NCI-H82 treated with DMSO at 0.1 percent for 48 hours (cell line): ENCODE measurements at regions not wholly inside any gene's neighbourhood (a gene's known extent, or its start where the extent isn't known, plus 50 kb on each side); places are given as distances from the start of the nearest gene placed in this dataset.
"Not testable (repeated sequence)": the region's sequence is repeated elsewhere in the genome, so short reads cannot be mapped to it uniquely, and the experiment has no call there.

Experiments
- DNase-seq: peaks from one replicate; lab custom pipeline; 2025; ENCODE audit not compliant: unreplicated experiment; lab: John Stamatoyannopoulos, UW

DNA sequence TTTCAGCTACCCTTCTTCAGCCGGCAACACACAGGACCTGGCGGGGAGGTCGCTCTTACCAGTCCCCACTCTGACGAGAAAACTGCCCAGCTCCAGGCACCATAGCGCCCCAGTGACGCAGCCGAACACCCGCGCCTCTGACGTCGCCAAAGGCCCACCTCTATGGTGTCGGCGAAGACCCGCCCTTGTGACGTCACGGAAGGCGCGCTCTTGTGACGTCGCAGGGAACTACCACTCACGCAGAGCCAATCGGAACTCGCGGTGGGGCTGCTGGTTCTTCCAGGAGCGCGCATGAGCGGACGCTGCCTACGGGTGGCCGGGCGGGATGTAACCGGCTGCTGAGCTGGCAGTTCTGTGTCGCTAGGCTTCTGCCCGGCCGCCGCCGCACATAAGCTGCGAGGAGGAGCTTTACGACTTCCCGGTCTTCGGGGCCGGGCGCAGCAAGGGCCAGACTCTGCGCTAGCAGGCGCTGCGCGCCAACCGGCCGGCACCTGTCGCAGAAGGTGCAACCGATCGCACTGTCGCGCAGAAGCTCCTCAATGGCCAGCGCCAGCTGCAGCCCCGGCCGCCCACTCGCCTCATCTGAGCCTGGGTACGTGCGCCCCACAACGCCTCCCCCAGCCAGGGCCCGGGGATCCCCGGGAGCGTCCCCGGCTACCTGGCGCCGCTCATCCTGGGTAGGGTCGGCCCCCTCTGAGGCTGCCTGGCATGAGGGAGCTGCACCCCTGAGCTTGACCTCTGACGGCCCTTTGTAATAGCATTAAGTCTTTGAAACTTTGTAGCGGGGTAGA, 121.3 kb upstream of the FBXO28 start:
- DNase-seq, result peak; percentile 97

DNA sequence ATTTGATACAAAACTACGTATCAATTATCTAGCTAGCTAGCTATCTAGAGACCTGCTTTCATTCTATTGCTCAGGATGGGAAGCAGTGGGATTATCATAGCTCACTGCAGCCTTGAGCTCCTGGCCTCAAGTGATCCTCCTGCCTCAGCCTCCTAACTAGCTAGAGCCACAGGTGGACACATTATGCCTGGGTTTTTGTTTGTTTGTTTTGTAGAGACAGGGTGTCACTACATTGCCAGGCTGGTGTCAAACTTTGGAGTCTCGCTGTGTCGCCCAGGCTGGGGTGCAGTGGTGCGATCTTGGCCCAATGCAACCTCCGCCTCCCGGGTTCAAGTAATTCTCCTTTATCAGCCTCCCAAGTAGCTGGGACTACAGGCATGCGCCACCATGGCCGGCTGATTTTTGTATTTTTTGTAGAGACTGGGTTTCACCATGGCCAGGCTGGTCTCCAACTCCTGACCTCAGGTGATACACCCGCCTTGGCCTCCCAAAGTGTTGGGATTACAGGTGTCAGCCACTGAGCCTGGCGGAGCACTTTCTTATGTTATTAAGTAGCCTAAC, 122.5 kb upstream of the FBXO28 start:
- not testable (repeated sequence) for DNase-seq

GRCh38 chr1:223961985-223962384, 116.2 kb upstream of the TP53BP2 start:
- not testable (repeated sequence) for DNase-seq

GRCh38 chr1:223952801-223953200, 107.1 kb upstream of the TP53BP2 start:
- DNase-seq, result not testable (repeated sequence)

DNA sequence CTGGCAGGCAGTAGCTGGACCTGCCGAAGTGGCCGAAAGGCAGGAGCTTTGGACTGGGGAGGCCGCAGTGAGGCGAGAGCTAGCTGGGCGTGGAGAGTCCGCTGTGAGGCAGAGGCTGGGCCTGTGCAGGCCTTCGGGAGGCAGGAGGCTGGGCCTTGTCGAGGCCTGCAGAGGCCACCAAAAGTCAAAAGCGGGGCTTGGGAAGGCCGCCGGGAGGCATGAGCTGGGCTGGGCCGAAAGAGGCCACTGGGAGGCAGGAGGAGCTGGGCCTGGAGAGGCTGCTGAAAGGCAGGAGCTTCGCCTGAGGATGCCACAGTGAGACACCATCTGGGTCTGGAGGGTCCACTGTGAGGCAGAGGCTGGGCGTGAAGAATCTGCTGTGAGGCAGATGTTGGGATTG, 105.8 kb upstream of the TP53BP2 start:
- not testable (repeated sequence) for DNase-seq

DNA sequence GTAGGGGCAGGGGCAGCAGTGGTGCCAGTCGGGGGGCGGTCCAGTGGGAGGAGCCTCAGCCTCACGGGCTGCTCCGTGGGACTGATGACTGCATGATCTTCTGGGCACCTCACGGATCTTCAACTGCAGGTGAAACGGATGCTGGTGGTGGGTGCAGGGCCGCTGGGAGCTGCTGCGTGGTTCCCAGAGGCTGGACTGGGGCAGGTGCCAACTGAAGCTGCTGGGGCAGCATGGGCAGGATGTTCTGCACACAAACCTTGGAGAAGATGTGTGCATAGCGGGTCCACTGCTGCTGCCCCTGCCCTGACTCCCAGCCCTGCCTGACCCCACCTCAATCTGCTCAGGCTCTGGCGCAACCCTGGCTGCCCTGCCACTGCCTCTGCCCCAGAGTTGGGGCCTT, 104.2 kb upstream of the TP53BP2 start:
- not testable (repeated sequence) for DNase-seq

DNA sequence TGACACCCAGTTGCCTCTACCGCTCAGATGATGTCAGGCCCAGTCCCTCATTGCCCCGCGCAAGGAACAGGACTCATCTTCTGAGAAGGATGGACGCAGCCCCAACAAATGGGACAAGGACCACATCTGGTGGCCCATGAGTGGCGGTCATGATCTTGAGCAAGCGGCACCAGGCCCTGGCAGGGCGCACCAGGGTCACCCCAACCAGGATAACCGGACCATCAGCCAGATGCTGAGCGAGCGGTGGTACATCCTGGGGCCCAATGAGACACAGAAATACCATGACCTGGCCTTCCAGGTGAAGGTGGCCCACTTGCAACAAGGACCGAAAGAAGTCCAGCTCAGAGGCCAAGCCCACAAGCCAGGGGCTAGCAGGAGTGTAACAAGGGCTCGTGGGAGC, 102.3 kb upstream of the TP53BP2 start:
- DNase-seq, result not testable (repeated sequence)

GRCh38 chr1:223936592-223936991, 90.8 kb upstream of the TP53BP2 start:
- DNase-seq, result not testable (repeated sequence)

DNA sequence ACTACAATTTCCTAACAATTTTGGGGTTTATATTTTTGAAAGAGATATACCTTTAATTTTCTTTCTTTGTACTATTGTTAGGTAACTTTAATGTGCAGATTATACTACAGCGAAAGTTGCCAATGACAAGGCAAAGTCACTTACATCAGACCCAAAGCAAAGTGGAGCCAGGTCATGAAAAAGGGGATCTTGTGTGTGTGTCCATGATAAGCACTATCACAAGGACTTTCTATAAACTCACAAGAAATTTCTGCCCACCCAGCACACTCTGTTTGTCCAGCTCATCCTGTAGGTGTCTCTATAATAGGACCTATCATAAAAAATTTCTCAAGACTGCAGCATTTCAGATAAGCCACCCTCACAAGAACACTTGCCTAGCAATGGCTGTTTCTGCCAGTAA, 85.7 kb upstream of the TP53BP2 start:
- DNase-seq, result not testable (repeated sequence)

DNA sequence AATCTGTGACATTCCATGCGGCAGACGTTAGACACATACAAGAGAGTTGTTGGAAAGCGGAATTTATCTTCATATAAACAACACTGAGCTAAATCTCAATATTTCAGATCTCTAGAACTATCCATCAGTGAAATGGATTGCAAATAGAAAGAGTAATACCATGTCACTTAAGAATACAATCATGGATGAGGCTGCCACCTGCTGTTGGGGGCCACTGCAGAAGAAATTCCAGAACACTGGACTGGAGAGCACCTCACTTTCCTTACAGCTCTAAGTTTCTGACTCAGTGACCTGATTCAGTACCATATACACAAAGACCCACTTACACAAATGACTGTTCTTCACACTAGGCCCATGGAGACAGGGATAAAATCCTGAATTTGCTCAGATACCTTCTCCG, 75.1 kb upstream of the TP53BP2 start:
- not testable (repeated sequence) for DNase-seq

- not testable (repeated sequence) for DNase-seq
These were observed 69.7 kb upstream of the TP53BP2 start for GRCh38 chr1:223915476-223915875.

GRCh38 chr1:223913715-223914114, 68.0 kb upstream of the TP53BP2 start:
- DNase-seq, result not testable (repeated sequence)

DNA sequence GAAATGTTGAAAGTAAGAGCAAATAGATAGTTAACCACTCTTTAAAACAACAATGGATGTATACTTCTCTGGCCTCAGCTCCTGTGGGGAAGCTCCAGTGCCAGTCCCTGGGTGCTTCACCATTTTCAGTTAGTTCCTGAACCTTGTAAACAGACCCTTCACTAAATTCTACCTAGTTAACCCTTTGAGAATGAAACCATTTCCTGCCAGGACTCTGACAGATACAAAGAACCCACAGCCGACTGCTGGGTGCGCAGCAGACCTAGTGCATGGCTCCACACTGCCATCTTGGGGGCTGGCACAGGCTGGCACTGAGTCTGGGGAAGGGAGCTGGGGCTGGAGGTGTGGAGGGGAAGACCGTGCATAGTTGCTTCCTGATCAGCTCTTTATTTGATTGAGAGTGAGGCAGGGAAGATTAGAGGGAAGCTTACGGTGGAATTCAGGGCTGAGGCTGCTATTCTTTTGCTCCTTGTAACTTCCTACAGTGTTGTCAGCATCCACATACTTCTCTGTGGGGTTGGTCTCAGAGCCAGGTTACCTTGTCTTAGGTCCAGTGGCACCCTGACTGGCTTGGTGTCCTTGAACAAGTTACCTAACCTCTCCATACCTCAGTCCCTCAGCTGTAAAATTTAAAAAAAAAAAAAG, 62.3 kb upstream of the TP53BP2 start:
- DNase-seq, result not testable (repeated sequence)

DNA sequence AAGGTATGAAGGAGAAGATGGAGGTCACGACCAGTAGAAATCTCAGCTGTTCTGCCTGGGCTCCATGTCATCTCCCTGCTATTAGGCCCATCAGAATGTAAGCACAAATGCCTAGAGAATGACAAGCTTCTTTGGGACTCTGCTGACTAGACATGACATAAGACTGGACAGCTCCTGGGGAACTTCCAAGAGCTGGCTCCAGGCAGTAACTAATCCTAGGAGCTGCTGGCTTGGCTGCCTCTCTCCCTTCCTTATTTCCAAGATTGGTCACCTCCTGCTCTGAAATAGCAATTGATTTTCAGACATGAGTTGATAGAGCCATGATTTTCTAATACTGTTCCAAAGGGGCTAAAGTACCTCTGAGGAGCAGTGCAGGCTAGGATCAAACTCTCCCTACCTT, 57.5 kb upstream of the TP53BP2 start:
- not testable (repeated sequence) for DNase-seq

GRCh38 chr1:223899775-223900174, 54.0 kb upstream of the TP53BP2 start:
- DNase-seq, result not testable (repeated sequence)

DNA sequence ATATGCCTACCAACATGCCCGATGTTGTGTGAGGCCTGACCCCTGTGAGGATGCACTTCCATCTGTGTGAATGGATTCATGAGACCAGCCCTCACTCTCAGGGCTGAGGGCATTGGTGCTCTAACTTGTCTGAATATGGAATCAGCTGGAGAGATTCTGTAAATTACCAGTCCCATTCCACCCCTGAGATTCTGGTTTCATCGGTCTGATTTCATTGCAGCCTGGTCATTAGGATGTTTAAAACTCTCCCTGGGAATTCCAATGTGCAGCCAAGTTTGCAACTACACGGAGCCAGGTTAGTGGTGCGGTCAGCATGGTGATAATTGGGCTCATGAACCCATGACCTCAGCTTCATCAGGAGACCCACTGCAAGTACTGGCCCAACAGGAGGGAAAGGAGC, 51.4 kb upstream of the TP53BP2 start:
- not testable (repeated sequence) for DNase-seq

DNA sequence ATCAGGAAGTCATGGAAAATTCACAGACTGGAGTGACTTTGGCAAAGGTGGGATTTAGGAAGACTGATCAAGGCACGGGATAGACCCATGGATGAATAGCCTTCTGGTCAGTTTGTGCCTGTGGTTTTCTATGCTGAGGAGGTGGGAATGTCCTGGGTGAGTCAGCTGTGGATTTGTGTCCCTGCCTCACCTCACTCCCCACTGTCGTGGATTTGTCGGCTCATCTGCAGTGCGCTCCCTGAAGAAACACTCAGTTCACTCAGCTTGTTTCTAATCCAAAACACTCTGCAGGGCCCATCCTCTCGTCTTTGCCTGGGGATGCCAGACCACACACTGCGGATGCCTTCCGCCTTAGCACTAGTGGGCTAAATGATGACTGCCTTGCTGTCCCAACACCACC, 50.2 kb upstream of the TP53BP2 start:
- DNase-seq, result not testable (repeated sequence)
